Trophoblast cell (in vitro differentiated cells and primary cell): ENCODE measurements at regions not wholly inside any gene's neighbourhood (a gene's known extent, or its start where the extent isn't known, plus 50 kb on each side); places are given as distances from the start of the nearest gene placed in this dataset.

ENCODE experiments used
- DNase-seq, 2 donors: peaks; one replicate each; pipeline ENCODE4 v3.0.0-alpha.2; 2016
- H2AFZ ChIP-seq: 2 replicates; pipeline ENCODE4 v1.6.1; 2013; ENCODE audit warnings: low read length, moderate library complexity, mild to moderate bottlenecking; ENCODE audit not compliant: insufficient read depth, poor library complexity
- H2AK5ac ChIP-seq: 2 replicates; pipeline ENCODE4 v1.6.1; 2013; ENCODE audit warnings: mild to moderate bottlenecking, low read length
- H2BK120ac ChIP-seq: 2 replicates; pipeline ENCODE4 v1.6.1; 2013; ENCODE audit warnings: low read length, mild to moderate bottlenecking, moderate library complexity; ENCODE audit not compliant: insufficient read depth, poor library complexity
- H2BK12ac ChIP-seq: 2 replicates; pipeline ENCODE4 v1.6.1; 2013; ENCODE audit warnings: mild to moderate bottlenecking, low read length, moderate library complexity
- H2BK5ac ChIP-seq: 2 replicates; pipeline ENCODE4 v1.6.1; 2013; ENCODE audit warnings: low read length, low read depth, moderate library complexity, mild to moderate bottlenecking; ENCODE audit not compliant: poor library complexity
- H3K14ac ChIP-seq: 2 replicates; pipeline ENCODE4 v1.6.1; 2013; ENCODE audit warnings: mild to moderate bottlenecking, low read length
- H3K18ac ChIP-seq: 2 replicates; pipeline ENCODE4 v1.6.1; 2013; ENCODE audit warnings: mild to moderate bottlenecking, low read length
- H3K23ac ChIP-seq: 2 replicates; pipeline ENCODE4 v1.6.1; 2013; ENCODE audit warnings: low read length
- H3K27ac ChIP-seq: 2 replicates; pipeline ENCODE4 v1.5.1; 2013; ENCODE audit warnings: low read depth, mild to moderate bottlenecking, inconsistent platforms, low read length, moderate library complexity
- H3K27me3 ChIP-seq: 2 replicates; pipeline ENCODE4 v1.6.1; 2013; ENCODE audit warnings: inconsistent platforms, mild to moderate bottlenecking, low read length, moderate library complexity; ENCODE audit not compliant: insufficient read depth
- H3K36me3 ChIP-seq, 2 experiments: 1 replicate in 1 of 2; 2 replicates in 1 of 2; pipeline ENCODE4 v1.6.1; 2013; ENCODE audit warnings: low read length in 2 of 2, mild to moderate bottlenecking in 2 of 2, moderate library complexity in 1 of 2; ENCODE audit not compliant: insufficient read depth in 2 of 2, control insufficient read depth in 1 of 2
- H3K4ac ChIP-seq: 2 replicates; pipeline ENCODE4 v1.6.1; 2013; ENCODE audit warnings: low read depth, mild to moderate bottlenecking, low read length, moderate library complexity
- H3K4me1 ChIP-seq, 2 experiments: 1 replicate in 1 of 2; 2 replicates in 1 of 2; pipeline ENCODE4 v1.6.1; 2013; ENCODE audit warnings: low read length in 2 of 2, mild to moderate bottlenecking in 2 of 2, moderate library complexity in 1 of 2; ENCODE audit not compliant: insufficient read depth in 2 of 2, control insufficient read depth in 1 of 2
- H3K4me2 ChIP-seq: 2 replicates; pipeline ENCODE4 v1.6.1; 2013; ENCODE audit warnings: inconsistent platforms, mild to moderate bottlenecking, low read length, moderate library complexity
- H3K4me3 ChIP-seq: 2 replicates; pipeline ENCODE4 v1.5.1; 2013; ENCODE audit warnings: mild to moderate bottlenecking, low read depth, low read length, inconsistent platforms
- H3K79me1 ChIP-seq: one replicate; pipeline ENCODE4 v1.6.1; 2013; ENCODE audit warnings: low read length
- H3K79me2 ChIP-seq: 2 replicates; pipeline ENCODE4 v1.6.1; 2013; ENCODE audit warnings: low read length, mild to moderate bottlenecking; ENCODE audit not compliant: control insufficient read depth, insufficient read depth, poor library complexity
- H3K9ac ChIP-seq: 2 replicates; pipeline ENCODE4 v1.6.1; 2013; ENCODE audit warnings: mild to moderate bottlenecking, low read length
- H3K9me3 ChIP-seq: 2 replicates; pipeline ENCODE4 v1.6.1; 2013; ENCODE audit warnings: low read depth, mild to moderate bottlenecking, control low read depth, inconsistent platforms, low read length; ENCODE audit not compliant: insufficient read depth
- H4K12ac ChIP-seq: 2 replicates; pipeline ENCODE4 v1.6.1; 2013; ENCODE audit warnings: low read depth, mild to moderate bottlenecking, low read length, moderate library complexity
- H4K8ac ChIP-seq: 2 replicates; pipeline ENCODE4 v1.6.1; 2013; ENCODE audit warnings: low read depth, mild to moderate bottlenecking, low read length, moderate library complexity
- H4K91ac ChIP-seq: one replicate; pipeline ENCODE4 v1.6.1; 2013; ENCODE audit warnings: low read depth, mild to moderate bottlenecking, low read length, moderate library complexity
- WGBS: extraction: QIAGEN DNeasy Blood & Tissue Kit; methylation state at CpG from one replicate; pipeline ENCODE4 v1.1.7; 2013; ENCODE audit warnings: missing lambda C conversion rate; ENCODE audit not compliant: insufficient read length, insufficient coverage; ENCODE audit errors: extremely low coverage; 5-methylcytosine and 5-hydroxymethylcytosine counted together

GRCh38 chr1:61609040-61609439, 115.9 kb downstream of the TM2D1 start:
- no peak overlapping the region for H3K18ac ChIP-seq
- H3K27ac ChIP-seq, result no peak overlapping the region
- no peak overlapping the region for H3K23ac ChIP-seq
- H3K36me3 ChIP-seq, result no peaks in the 10 kb centered on the region
- H3K9me3 ChIP-seq, result no peaks in the 10 kb centered on the region
- H2BK5ac ChIP-seq, result no peak overlapping the region
- H3K14ac ChIP-seq, result no peak overlapping the region
- H2AFZ ChIP-seq, result no peak overlapping the region
- no peak overlapping the region for H4K12ac ChIP-seq
- no peak overlapping the region for H3K4me2 ChIP-seq
- H3K27me3 ChIP-seq, result peaks cover 2% of the 10 kb centered on the region
- no peak overlapping the region for H2BK12ac ChIP-seq
- H4K91ac ChIP-seq, result no peak overlapping the region
- H3K9ac ChIP-seq, result no peak overlapping the region
- no peaks in the 10 kb centered on the region for H3K79me1 ChIP-seq
- no peaks in the 10 kb centered on the region for H3K4me1 ChIP-seq
- H4K8ac ChIP-seq, result no peak overlapping the region
- no peaks in the 10 kb centered on the region for H3K79me2 ChIP-seq
- no peak overlapping the region for H2BK120ac ChIP-seq
- H3K4me3 ChIP-seq, result no peak overlapping the region
- no CpG with 5 or more reads among the region's 3 CpGs for WGBS
- H3K4ac ChIP-seq, result no peak overlapping the region
- H2AK5ac ChIP-seq, result no peak overlapping the region
- no peak for DNase-seq

GRCh38 chr1:61607448-61607847, 117.5 kb downstream of the TM2D1 start:
- Histone ChIP-seq H3K14ac (no peak overlapping the region), H4K91ac (no peak overlapping the region), H3K79me2 (no peaks in the 10 kb centered on the region), H3K79me1 (no peaks in the 10 kb centered on the region), H2BK12ac (no peak overlapping the region), H3K27ac (no peak overlapping the region), H3K36me3 (no peaks in the 10 kb centered on the region), H2BK120ac (no peak overlapping the region), H3K27me3 (peaks cover 2% of the 10 kb centered on the region), H3K23ac (no peak overlapping the region), H2AFZ (no peak overlapping the region), H3K9me3 (no peaks in the 10 kb centered on the region), H3K4me2 (no peak overlapping the region), H3K9ac (no peak overlapping the region), H3K4me1 (no peaks in the 10 kb centered on the region), H4K8ac (no peak overlapping the region), H3K18ac (no peak overlapping the region), H3K4ac (no peak overlapping the region), H2BK5ac (no peak overlapping the region), H4K12ac (no peak overlapping the region), H2AK5ac (no peak overlapping the region), H3K4me3 (no peak overlapping the region)
- no peak for DNase-seq
- no CpG with 5 or more reads among the region's 7 CpGs for WGBS

GRCh38 chr1:61606448-61607312, 118.3 kb downstream of the TM2D1 start:
- no peak overlapping the region for H3K14ac ChIP-seq
- H4K91ac ChIP-seq, result no peak overlapping the region
- H3K9ac ChIP-seq, result no peak overlapping the region
- peaks cover 2% of the 10 kb centered on the region for H3K27me3 ChIP-seq
- H3K4me1 ChIP-seq, result no peaks in the 10 kb centered on the region
- H3K79me1 ChIP-seq, result no peaks in the 10 kb centered on the region
- no peak overlapping the region for H3K4me2 ChIP-seq
- no peaks in the 10 kb centered on the region for H3K79me2 ChIP-seq
- no peak overlapping the region for H2AFZ ChIP-seq
- no peaks in the 10 kb centered on the region for H3K36me3 ChIP-seq
- H2BK12ac ChIP-seq, result no peak overlapping the region
- H3K23ac ChIP-seq, result no peak overlapping the region
- no peak for DNase-seq
- no peak overlapping the region for H2BK120ac ChIP-seq
- no peak overlapping the region for H3K18ac ChIP-seq
- no peak overlapping the region for H3K4me3 ChIP-seq
- H4K8ac ChIP-seq, result no peak overlapping the region
- no peaks in the 10 kb centered on the region for H3K9me3 ChIP-seq
- H4K12ac ChIP-seq, result no peak overlapping the region
- H3K27ac ChIP-seq, result no peak overlapping the region
- no peak overlapping the region for H2BK5ac ChIP-seq
- no peak overlapping the region for H3K4ac ChIP-seq
- H2AK5ac ChIP-seq, result no peak overlapping the region
- WGBS, result no CpG with 5 or more reads among the region's 15 CpGs

- Histone ChIP-seq H3K36me3 (no peaks in the 10 kb centered on the region), H4K12ac (no peak overlapping the region), H3K4me2 (no peak overlapping the region), H2BK12ac (no peak overlapping the region), H3K79me2 (no peaks in the 10 kb centered on the region), H2AK5ac (no peak overlapping the region), H3K27ac (no peak overlapping the region), H4K8ac (no peak overlapping the region), H2BK5ac (no peak overlapping the region), H3K9me3 (no peaks in the 10 kb centered on the region), H3K9ac (no peak overlapping the region), H3K4ac (no peak overlapping the region), H3K4me3 (no peak overlapping the region), H3K23ac (no peak overlapping the region), H3K18ac (no peak overlapping the region), H3K14ac (no peak overlapping the region), H3K4me1 (no peaks in the 10 kb centered on the region), H3K27me3 (no peaks in the 10 kb centered on the region), H2AFZ (no peak overlapping the region), H2BK120ac (no peak overlapping the region), H4K91ac (no peak overlapping the region), H3K79me1 (no peaks in the 10 kb centered on the region)
- no CpG with 5 or more reads among the region's 4 CpGs for WGBS
- no peak for DNase-seq
Measured at GRCh38 chr1:61605607-61606321, 119.2 kb downstream of the TM2D1 start.
